Tibial nerve (tissue), 4 donors: ENCODE measurements at regions not wholly inside any gene's neighbourhood (a gene's known extent, or its start where the extent isn't known, plus 50 kb on each side); places are given as distances from the start of the nearest gene placed in this dataset.
"Not testable (repeated sequence)": the region's sequence is repeated elsewhere in the genome, so short reads cannot be mapped to it uniquely, and the experiment has no call there.

Experiments
- DNase-seq, 2 donors: peaks; one replicate each; pipeline ENCODE4 v3.0.0-alpha.2; 2019; ENCODE audit warnings: low spot score in 2 of 2
- H3K27ac ChIP-seq, 4 donors: fragments of 200-600 bp; sonication (generic) in 3 of 4; one replicate each; pipeline ENCODE4 v1.5.1; 2017 to 2019; ENCODE audit warnings: mild to moderate bottlenecking in 1 of 4
- H3K27me3 ChIP-seq, 2 donors: fragments of 200-600 bp; sonication (generic) in 1 of 2; one replicate each; pipeline versions ENCODE4 v1.5.1 to v1.6.0; 2017 to 2019
- H3K36me3 ChIP-seq, 3 donors: fragments of 200-600 bp; sonication (generic); one replicate each; pipeline ENCODE4 v1.5.1; 2018 to 2019
- H3K4me1 ChIP-seq, 4 donors: fragments of 200-600 bp; sonication (generic) in 3 of 4; one replicate each; pipeline ENCODE4 v1.5.1; 2017 to 2019
- H3K4me3 ChIP-seq, 4 donors: fragments of 200-600 bp; sonication (generic) in 3 of 4; one replicate each; pipeline ENCODE4 v1.5.1; 2017 to 2019; ENCODE audit warnings: mild to moderate bottlenecking in 1 of 4, moderate library complexity in 1 of 4
- H3K9me3 ChIP-seq, 4 donors: fragments of 200-600 bp; sonication (generic) in 3 of 4; one replicate each; pipeline ENCODE4 v1.5.1; 2017 to 2019
- EP300 ChIP-seq, 2 donors: sonication (generic); formaldehyde crosslinking; IDR thresholded peaks; one replicate each; pipeline ENCODE4 v1.6.1; 2017; ENCODE audit warnings: antibody characterized with exemption in 2 of 2, mild to moderate bottlenecking in 1 of 2
- POLR2A ChIP-seq, 2 donors: fragments of 450-650 bp; IDR thresholded peaks; one replicate each; pipeline ENCODE4 v1.6.1; 2017; ENCODE audit warnings: antibody characterized with exemption in 2 of 2, mild to moderate bottlenecking in 2 of 2, moderate library complexity in 2 of 2
- WGBS, 2 donors: methylation state at CpG; one replicate each; pipeline ENCODE4 v1.1.5; 2018; 5-methylcytosine and 5-hydroxymethylcytosine counted together
- TF ChIP-seq, protein P1 (sequence below), 5 experiments: fragments of 200-600 bp in 3 of 5; fragments of 450-650 bp in 2 of 5; sonication (generic) in 3 of 5; IDR thresholded peaks; one replicate each; pipeline ENCODE4 v1.5.1; 2016 to 2019; ENCODE audit warnings: antibody characterized with exemption in 5 of 5, mild to moderate bottlenecking in 3 of 5, moderate library complexity in 2 of 5

DNA sequence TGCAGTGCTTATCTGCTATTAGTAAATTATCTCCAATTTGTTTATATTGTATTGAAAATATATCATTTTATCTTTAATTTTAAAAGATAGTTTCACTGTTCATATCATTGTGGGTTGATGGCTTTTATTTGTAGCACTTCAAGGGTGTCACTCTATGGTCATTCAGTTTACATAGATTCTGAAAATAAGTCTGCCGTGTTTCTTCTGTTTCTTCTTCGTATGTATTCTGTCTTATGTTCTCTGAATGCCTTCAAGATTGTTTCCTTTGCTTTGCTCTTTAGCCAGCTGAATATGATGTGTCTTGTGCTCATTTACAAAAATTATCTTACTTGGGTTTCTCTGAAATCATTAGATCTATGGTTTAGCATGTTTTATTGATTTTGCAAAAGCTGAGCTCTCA lies 359.9 kb downstream of the CYLC2 start:
- H3K27me3 ChIP-seq = no peaks in the 10 kb centered on the region
- TF ChIP-seq, protein P1, sequence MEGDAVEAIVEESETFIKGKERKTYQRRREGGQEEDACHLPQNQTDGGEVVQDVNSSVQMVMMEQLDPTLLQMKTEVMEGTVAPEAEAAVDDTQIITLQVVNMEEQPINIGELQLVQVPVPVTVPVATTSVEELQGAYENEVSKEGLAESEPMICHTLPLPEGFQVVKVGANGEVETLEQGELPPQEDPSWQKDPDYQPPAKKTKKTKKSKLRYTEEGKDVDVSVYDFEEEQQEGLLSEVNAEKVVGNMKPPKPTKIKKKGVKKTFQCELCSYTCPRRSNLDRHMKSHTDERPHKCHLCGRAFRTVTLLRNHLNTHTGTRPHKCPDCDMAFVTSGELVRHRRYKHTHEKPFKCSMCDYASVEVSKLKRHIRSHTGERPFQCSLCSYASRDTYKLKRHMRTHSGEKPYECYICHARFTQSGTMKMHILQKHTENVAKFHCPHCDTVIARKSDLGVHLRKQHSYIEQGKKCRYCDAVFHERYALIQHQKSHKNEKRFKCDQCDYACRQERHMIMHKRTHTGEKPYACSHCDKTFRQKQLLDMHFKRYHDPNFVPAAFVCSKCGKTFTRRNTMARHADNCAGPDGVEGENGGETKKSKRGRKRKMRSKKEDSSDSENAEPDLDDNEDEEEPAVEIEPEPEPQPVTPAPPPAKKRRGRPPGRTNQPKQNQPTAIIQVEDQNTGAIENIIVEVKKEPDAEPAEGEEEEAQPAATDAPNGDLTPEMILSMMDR (IDR thresholded peaks at IDR 0.05) = no peak
- TF ChIP-seq EP300 (IDR thresholded peaks at IDR 0.05) (no peak), POLR2A (IDR thresholded peaks at IDR 0.05) (no peak)
- no peak overlapping the region for H3K27ac ChIP-seq

GRCh38 chr9:103357980-103358379 lies 362.8 kb downstream of the CYLC2 start:
- 83 to 90% methylated on average over 3 of the region's 3 CpGs for WGBS, 2 donors
- not testable (repeated sequence) for H3K27ac ChIP-seq, H3K9me3 ChIP-seq, H3K27me3 ChIP-seq, H3K4me1 ChIP-seq, H3K4me3 ChIP-seq, DNase-seq, H3K36me3 ChIP-seq

More for the DNA sequence above, 359.9 kb downstream of the CYLC2 start:
- Histone ChIP-seq H3K4me1 (no peaks in the 10 kb centered on the region), H3K9me3 (peaks cover 0 to 6% (median 3%) of the 10 kb centered on the region in 4 donors), H3K36me3 (no peaks in the 10 kb centered on the region), H3K4me3 (no peak overlapping the region)
- DNase-seq = no peak
- WGBS, 2 donors = 95 to 97% methylated on average over 2 of the region's 2 CpGs

- H3K9me3 ChIP-seq = no peaks in the 10 kb centered on the region
Observed at GRCh38 chr9:103361906-103362305, 366.8 kb downstream of the CYLC2 start.

DNA sequence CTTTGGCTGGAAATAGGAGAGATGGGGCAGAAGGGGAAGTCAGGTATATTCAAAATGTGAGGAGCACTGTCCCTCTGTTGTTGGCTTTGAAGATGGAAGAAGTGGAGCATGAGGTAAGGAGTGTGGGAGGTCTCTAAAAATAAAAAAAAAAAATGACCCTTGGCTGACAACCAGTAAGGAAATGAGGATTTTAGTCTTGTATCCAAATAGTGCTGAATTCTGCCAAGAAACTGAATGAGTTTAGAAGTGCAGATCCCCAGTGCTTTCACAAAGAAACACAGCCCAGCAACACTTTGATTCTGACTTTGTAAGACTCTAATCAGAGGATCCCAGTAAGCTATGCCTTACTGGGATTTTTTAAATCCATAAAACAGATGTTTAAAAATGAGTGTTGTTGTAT lies 367.9 kb downstream of the CYLC2 start:
- H3K27me3 ChIP-seq = no peaks in the 10 kb centered on the region
- TF ChIP-seq, protein P1 (IDR thresholded peaks at IDR 0.05) = no peak
- no peak for TF ChIP-seq POLR2A (IDR thresholded peaks at IDR 0.05)
- TF ChIP-seq EP300 (IDR thresholded peaks at IDR 0.05) = no peak
- no peaks in the 10 kb centered on the region for H3K9me3 ChIP-seq
- H3K36me3 ChIP-seq = no peaks in the 10 kb centered on the region
- H3K27ac ChIP-seq = no peak overlapping the region
- no peak for DNase-seq
- no peak overlapping the region for H3K4me3 ChIP-seq
- no peaks in the 10 kb centered on the region for H3K4me1 ChIP-seq

More at GRCh38 chr9:103361906-103362305, 366.8 kb downstream of the CYLC2 start:
- DNase-seq = no peak
- Histone ChIP-seq H3K27me3 (no peaks in the 10 kb centered on the region), H3K4me3 (no peak overlapping the region), H3K36me3 (no peaks in the 10 kb centered on the region), H3K4me1 (no peaks in the 10 kb centered on the region), H3K27ac (no peak overlapping the region)
- TF ChIP-seq EP300 (IDR thresholded peaks at IDR 0.05) (no peak), POLR2A (IDR thresholded peaks at IDR 0.05) (no peak)
- TF ChIP-seq, protein P1 (IDR thresholded peaks at IDR 0.05) = no peak

GRCh38 chr9:103364753-103365152 lies 369.6 kb downstream of the CYLC2 start:
- H3K36me3 ChIP-seq = no peaks in the 10 kb centered on the region

More at GRCh38 chr9:103364753-103365152, 369.6 kb downstream of the CYLC2 start:
- no peaks in the 10 kb centered on the region for H3K27me3 ChIP-seq
- no peaks in the 10 kb centered on the region for H3K9me3 ChIP-seq
- WGBS, 2 donors = 72 to 76% methylated on average over 2 of the region's 2 CpGs
- TF ChIP-seq, protein P1 (IDR thresholded peaks at IDR 0.05) = no peak
- TF ChIP-seq EP300 (IDR thresholded peaks at IDR 0.05) = no peak
- TF ChIP-seq POLR2A (IDR thresholded peaks at IDR 0.05) = no peak
- H3K27ac ChIP-seq = no peak overlapping the region
- DNase-seq = no peak
- H3K4me1 ChIP-seq = no peaks in the 10 kb centered on the region
- no peak overlapping the region for H3K4me3 ChIP-seq
